ENCODE measurements at regions not wholly inside any gene's neighbourhood (a gene's known extent, or its start where the extent isn't known, plus 50 kb on each side); places are given as distances from the start of the nearest gene placed in this dataset.
"Not testable (repeated sequence)": the region's sequence is repeated elsewhere in the genome, so short reads cannot be mapped to it uniquely, and the experiment has no call there.

GRCh38 chr4:128758314-128758922 lies 51.1 kb upstream of the JADE1 start:
- no peak for DNase-seq

GRCh38 chr4:128757712-128758111 lies 51.8 kb upstream of the JADE1 start:
- DNase-seq = peak; percentile 62

DNA sequence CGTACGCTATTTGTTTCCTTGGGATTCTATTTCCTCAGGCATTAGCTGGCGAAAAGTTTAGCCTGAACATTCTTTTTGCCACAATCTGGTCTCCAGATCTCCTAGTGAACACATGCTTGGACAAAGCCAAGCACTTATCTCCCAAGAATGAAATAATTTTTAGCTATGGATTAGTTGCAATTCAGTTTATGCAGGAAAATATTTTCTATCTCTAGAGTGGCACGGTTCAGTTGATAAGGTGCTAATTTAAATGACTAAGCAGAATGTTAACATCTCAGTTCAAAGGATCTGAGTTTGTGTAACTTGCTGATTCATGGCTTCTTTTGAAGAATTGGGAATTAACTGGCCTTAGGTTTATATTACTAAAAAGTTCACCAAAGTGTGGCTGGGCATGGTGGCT lies 58.1 kb upstream of the JADE1 start:
- DNase-seq = no peak

GRCh38 chr4:128741748-128742147 lies 67.8 kb upstream of the JADE1 start:
- DNase-seq = not testable (repeated sequence)

DNA sequence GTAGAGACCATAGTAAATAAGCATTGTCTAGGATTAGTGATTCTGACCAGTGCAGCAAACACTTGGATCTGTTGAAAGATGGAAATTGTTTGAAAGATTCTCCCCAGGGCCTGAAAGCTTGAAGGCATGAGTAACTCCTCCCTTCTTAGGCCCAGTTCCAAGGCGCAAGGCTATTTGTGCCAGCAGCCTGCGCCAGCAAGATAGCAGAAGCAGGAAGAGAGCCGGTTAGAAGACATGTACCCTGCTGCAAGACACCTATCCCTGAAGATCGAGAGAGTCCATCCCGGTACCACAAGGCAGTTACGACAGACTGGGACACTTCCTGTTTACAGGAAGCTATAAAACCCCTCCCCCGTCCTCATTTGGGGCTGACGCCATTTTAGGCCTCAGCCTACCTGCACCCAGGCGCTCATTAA lies 72.4 kb upstream of the JADE1 start:
- DNase-seq = no peak

DNA sequence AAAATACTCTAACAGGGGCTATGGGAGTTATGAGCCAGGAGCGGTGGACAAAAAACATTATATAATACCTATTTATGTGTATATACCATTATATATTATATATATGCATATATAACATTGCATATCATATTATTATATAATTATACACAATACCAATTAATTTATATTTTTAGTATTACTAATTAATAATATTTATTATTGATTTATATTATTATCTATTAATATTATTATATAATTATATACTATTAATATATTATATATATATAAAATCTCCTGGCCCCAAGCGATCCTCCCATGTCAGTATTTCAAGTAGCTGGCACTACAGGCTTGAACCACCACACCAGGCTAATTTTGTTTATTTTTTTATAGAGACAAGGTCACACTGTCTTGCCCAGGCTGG lies 73.8 kb upstream of the JADE1 start:
- no peak for DNase-seq

GRCh38 chr4:128728190-128728589 lies 81.3 kb upstream of the JADE1 start:
- no peak for DNase-seq

- no peak for DNase-seq
Observed at GRCh38 chr4:128727658-128728057, 81.8 kb upstream of the JADE1 start.

DNA sequence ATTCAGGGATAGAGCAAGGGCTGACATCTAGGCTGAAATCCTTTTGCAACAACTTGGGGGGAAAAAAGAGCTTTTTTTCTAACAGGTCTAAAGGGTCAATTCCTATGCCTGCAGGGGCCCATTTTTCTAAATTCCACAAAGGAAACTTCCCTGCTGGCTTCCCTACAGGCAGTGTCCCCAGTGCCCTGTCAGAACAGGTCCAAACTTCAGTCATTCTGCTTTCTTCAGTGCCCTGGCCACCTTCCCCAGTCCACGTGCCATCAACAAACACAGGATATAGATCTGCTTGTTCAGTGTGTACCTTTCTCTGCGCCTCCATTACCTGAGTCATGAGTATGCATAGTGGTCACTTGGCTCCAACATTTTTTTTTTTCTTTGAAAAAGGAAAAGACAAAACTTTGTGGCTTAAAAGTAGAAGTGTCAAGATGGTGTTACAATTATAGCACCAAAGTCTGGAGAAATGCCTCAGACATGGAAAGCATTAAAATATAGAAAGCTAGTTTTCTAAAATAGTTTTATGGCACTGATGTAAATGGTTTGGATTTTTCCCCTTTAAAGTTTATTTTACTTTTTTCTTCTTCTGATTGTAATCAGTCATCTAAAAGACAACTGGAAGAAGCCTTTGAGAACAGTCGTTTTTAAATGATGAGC lies 84.0 kb upstream of the JADE1 start:
- no peak for DNase-seq

DNA sequence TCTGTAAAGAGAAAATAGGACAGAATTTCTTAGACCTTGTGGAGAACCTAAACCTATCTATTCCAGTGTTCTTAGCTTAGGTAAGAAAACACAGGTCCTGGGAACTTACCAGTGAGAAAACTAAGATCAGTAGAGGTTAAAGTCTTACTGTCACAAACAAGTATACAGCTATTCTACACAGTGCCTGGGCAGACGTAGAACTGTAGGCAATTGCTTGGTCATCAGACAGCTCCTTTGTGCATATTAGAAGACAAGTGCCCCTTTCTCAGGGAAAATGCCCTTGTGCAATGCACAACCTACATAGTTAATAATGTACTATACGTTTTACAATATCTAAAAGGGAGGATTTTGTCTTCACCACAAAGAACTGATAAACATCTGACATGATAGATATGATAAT lies 86.6 kb upstream of the JADE1 start:
- no peak for DNase-seq

GRCh38 chr4:128721896-128722295 lies 87.6 kb upstream of the JADE1 start:
- DNase-seq = no peak

DNA sequence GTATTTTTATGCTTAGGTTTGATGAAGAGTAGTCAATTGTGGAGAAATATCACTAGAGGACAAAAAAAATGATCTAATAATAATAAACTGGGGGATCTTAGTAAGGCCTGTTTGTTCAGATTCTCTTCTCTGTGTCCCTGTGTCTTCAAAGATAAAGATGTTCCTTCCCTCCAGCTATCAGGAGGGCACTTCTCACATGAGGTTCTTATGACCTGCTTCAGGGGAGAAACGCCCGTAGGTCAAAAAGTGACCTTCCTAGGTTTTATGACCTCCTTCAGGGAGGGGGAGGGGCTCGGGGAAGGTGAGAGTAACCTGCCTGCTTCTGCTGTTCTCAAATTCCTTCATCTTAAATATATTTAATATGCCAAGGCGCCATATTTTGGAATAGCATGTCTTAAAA lies 89.2 kb upstream of the JADE1 start:
- DNase-seq = no peak

- DNase-seq = no peak
Observed at GRCh38 chr4:128718768-128719167, 90.7 kb upstream of the JADE1 start.

DNA sequence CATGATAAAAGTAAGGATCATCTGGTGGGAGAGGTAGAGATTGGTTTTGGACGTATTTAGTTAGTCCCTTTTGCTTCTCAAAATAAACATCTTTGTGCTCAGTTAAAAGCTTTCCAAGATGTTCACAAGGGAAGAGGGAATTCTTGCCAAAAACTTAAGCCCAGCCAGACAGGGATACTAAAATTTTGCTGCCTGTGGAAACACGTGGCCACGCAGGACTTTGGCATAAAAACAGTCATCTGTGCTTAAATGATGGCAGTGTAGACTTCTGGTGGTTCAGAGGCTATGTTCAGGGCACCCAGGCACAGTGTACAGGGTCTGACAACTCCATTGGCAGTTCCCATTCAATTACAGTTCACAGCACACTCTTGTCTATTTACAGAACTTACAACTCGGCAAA lies 93.2 kb upstream of the JADE1 start:
- no peak for DNase-seq

DNA sequence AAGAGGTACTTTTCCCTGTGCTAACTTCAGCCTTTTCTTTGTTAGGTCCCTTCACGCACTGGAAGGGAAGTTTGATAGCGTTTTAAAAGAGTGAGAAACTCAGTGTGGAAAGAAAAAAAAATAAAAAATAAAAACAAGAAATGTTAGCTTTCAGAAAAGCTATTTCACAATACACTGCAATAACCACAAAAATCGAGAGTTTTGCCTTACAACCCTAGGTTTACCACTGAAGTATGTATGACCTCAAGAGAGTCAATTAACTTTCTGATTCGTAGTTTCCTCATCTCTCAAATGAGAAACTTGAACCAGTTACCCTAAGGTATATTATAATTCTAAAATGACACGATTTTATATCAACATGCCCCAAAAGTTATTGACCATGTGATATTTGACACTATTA lies 93.9 kb upstream of the JADE1 start:
- no peak for DNase-seq

- DNase-seq = no peak
Observed at GRCh38 chr4:128711361-128711760, 98.1 kb upstream of the JADE1 start.

GRCh38 chr4:128709268-128709667 lies 100.2 kb upstream of the JADE1 start:
- no peak for DNase-seq

DNA sequence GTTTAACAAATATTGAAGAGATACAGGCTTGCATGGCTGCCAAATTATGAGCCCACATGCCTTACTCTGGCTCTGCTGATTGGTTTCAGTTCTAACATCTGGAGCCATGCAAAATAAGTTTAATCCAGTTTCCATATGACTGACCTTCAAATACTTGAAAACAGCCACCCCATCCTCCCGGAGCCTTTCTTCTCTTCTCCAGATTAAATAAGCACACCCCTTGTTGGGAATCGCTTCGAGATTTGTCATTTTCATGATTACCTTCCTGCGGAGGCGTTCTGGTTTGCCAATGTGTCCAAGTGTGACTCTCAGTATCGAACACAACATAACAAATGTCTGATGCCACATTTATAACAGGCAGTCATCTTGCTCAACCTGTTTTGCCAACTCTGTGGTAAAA lies 101.6 kb upstream of the JADE1 start:
- DNase-seq = no peak

DNA sequence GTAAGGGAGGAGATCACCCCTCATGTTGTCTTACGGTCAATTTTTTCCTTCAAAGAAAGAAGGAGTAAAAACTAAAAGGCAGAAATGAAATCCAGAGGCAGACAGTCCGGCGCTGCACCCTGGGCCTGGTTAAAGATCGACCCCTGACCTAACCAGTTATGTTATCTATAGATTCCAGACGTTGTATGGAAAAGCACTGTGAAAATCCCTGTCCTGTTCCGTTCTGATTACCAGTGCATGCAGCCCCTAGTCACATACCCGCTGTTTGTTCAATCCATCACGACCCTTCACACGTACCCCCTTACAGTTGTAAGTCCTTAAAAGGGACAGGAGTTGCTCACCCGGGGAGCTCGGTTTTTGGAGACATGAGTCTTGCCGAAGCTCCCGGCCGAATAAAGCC lies 105.6 kb upstream of the JADE1 start:
- no peak for DNase-seq

GRCh38 chr4:128700659-128701350 lies 108.7 kb upstream of the JADE1 start:
- no peak for DNase-seq

GRCh38 chr4:128698386-128698785 lies 111.1 kb upstream of the JADE1 start:
- DNase-seq = no peak

- no peak for DNase-seq
Observed at GRCh38 chr4:128697323-128697722, 112.2 kb upstream of the JADE1 start.

DNA sequence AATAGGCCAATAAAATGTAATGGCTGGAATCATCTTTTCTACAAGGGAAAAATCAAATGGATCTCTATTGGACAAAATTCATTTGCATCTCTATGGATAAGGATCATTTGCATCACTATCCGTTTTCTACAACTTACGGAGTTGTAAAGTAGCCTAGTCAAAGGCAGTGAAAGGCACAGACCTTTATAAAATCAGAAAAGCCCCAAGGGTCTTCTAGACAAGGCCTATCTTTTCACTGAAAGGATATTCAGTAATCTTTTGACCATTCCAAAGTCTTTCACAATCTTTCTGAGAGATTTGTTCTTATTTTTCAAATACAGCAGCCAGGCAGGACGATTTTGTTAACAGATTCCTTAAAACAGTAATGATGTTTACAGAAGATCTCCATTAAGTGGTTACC lies 119.5 kb upstream of the JADE1 start:
- DNase-seq = no peak

DNA sequence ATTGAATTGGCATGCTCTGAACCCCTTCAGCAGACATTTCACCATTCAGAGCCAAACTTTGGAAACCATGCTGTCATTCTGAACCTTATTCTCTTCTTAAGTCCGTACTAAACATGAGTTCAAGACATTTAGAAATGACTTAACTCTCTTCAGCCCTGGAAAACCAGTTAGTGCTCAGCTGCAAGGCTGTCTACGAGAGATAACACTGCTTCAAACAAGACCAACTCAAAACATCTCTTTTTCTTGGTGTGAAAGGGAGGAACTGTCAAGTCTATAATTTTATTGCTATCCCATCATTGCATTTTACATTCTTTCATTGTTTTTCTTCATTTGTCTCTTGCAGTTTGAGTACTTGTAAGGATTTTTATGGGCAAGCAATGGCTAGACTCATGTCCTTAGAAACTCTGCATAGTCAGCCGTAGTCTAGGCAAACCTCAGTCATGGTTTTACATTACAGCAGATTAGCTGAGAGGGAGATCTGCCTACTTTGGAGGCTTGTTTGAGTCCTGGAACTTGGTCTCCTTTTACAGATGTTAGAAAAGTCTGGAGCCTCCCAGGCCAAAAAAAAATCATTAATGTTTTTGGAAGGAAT lies 120.6 kb upstream of the JADE1 start:
- DNase-seq = no peak
